HepG2 (cell line): ENCODE measurements at regions not wholly inside any gene's neighbourhood (a gene's known extent, or its start where the extent isn't known, plus 50 kb on each side); places are given as distances from the start of the nearest gene placed in this dataset.

ENCODE experiments used
- ATAC-seq: fragments of 200-7000 bp; cut with Tn5 transposase; 3 replicates; pipeline ENCODE4 v1.9.1; 2020; ENCODE audit warnings: mild to moderate bottlenecking, moderate library complexity
- BruUV-seq: library from RNA; stranded (reverse); fragments of 400-500 nt; replicated peaks from 2 replicates; lab custom pipeline; 2021; lab: Mats Ljungman, UMichigan
- CTCF ChIA-PET: fragments of 300-600 bp; formaldehyde crosslinking; extraction: SDS; loops from one replicate; lab custom pipeline; 2021; ENCODE audit warnings: low total read pairs, inconsistent platforms, low intra/inter-chr PET ratio; lab: Yijun Ruan, JAX
- POLR2A ChIA-PET: fragments of 350-600 bp; sonication (Branson Sonifier 250); formaldehyde crosslinking; loops from one replicate; lab custom pipeline; 2020; ENCODE audit warnings: antibody characterized with exemption, inconsistent platforms; lab: Yijun Ruan, JAX
- DNase-seq: peaks from one replicate; pipeline ENCODE4 v3.0.0-alpha.2; 2015; ENCODE audit warnings: low spot score
- FAIRE-seq: peaks from 3 replicates; lab custom pipeline; 2011; peaks lifted over from hg19 to GRCh38; lab: Jason Lieb, UNC
- H2AFZ ChIP-seq: one replicate; pipeline ENCODE4 v1.6.1; 2011; ENCODE audit warnings: low read length, inconsistent platforms
- H3K27ac ChIP-seq: fragments of 300-600 bp; 3 replicates; pipeline ENCODE4 v1.8.0; 2011; ENCODE audit warnings: mixed run types, mild to moderate bottlenecking, mixed read lengths, low read length, inconsistent platforms; ENCODE audit not compliant: insufficient read depth; ENCODE audit errors: extremely low read length
- H3K27me3 ChIP-seq, 2 experiments: fragments of 200-600 bp in 1 of 2; 2 replicates in 1 of 2; 3 replicates in 1 of 2; pipeline versions ENCODE4 v1.6.0 to v1.8.0; 2011; ENCODE audit warnings: low read length in 2 of 2, mild to moderate bottlenecking in 2 of 2, moderate library complexity in 2 of 2, inconsistent platforms in 1 of 2; ENCODE audit not compliant: insufficient read depth in 2 of 2, control insufficient read depth in 1 of 2
- H3K36me3 ChIP-seq, 2 experiments: fragments of 200-600 bp in 1 of 2; replicated peaks in 1 of 2; 2 replicates in 1 of 2; 3 replicates in 1 of 2; pipeline versions ENCODE4 v1.5.1 to v1.8.0; 2011; ENCODE audit warnings: low read length in 2 of 2, inconsistent platforms in 1 of 2; ENCODE audit not compliant: insufficient read depth in 2 of 2, control insufficient read depth in 1 of 2
- H3K4me1 ChIP-seq: 2 replicates; pipeline ENCODE4 v1.5.1; 2012; ENCODE audit warnings: low read length, inconsistent platforms; ENCODE audit not compliant: insufficient read depth
- H3K4me2 ChIP-seq: 2 replicates; pipeline ENCODE4 v1.6.0; 2011; ENCODE audit warnings: low read depth, low read length, inconsistent platforms
- H3K4me3 ChIP-seq, 3 experiments: fragments of 200-600 bp in 1 of 3; sonication (generic), shearing (Covaris generic) in 1 of 3; replicated peaks in 1 of 3; 2 replicates each; pipeline ENCODE4 v1.5.1; 2011 to 2016; ENCODE audit warnings: low read length in 3 of 3, inconsistent platforms in 2 of 3, low read depth in 2 of 3, mild to moderate bottlenecking in 2 of 3, control low read depth in 1 of 3, mixed read lengths in 1 of 3; ENCODE audit not compliant: insufficient read depth in 1 of 3
- H3K79me2 ChIP-seq: one replicate; pipeline ENCODE4 v1.6.1; 2011; ENCODE audit warnings: low read length, inconsistent platforms; ENCODE audit not compliant: insufficient read depth
- H3K9ac ChIP-seq: 2 replicates; pipeline ENCODE4 v1.6.0; 2011; ENCODE audit warnings: mild to moderate bottlenecking, low read depth, low read length, inconsistent platforms; ENCODE audit not compliant: insufficient read depth
- H3K9me3 ChIP-seq: 2 replicates; pipeline ENCODE4 v1.5.1; 2012; ENCODE audit warnings: mild to moderate bottlenecking, low read length
- H4K20me1 ChIP-seq: 2 replicates; pipeline ENCODE4 v1.6.0; 2011; ENCODE audit warnings: inconsistent platforms, mild to moderate bottlenecking, low read length, moderate library complexity; ENCODE audit not compliant: insufficient read depth
- BCL6 ChIP-seq: IDR thresholded peaks from 2 replicates; pipeline ENCODE4 v1.6.1; 2016; ENCODE audit warnings: missing genetic modification reagents, missing compliant biosample characterization
- KAT2B ChIP-seq: fragments of 150-350 bp; IDR thresholded peaks from 2 replicates; pipeline ENCODE4 v1.6.1; 2014; ENCODE audit warnings: low read depth, low read length, borderline replicate concordance
- NFRKB ChIP-seq: fragments of 450-650 bp; IDR thresholded peaks from 2 replicates; pipeline ENCODE4 v1.6.1; 2017
- PHF21A ChIP-seq: sonication (generic); formaldehyde crosslinking; IDR thresholded peaks from 2 replicates; pipeline ENCODE4 v1.5.0; 2020; ENCODE audit warnings: mild to moderate bottlenecking, missing genetic modification reagents
- ZNF30 ChIP-seq: sonication (generic); formaldehyde crosslinking; IDR thresholded peaks from 2 replicates; pipeline ENCODE4 v1.5.0; 2020; ENCODE audit warnings: mild to moderate bottlenecking, missing genetic modification reagents
- WGBS: methylation state at CpG from one replicate; pipeline ENCODE4 v1.1.6; 2017; ENCODE audit warnings: low lambda C conversion rate; 5-methylcytosine and 5-hydroxymethylcytosine counted together
- in situ Hi-C: cut with HindIII; loops from 2 replicates; pipeline ENCODE4 v1.10.0; 2017; ENCODE audit warnings: low pct_unique_long_range_greater_than_20kb; ENCODE audit not compliant: extremely low pct_ligation_motif_present
- intact Hi-C: fragments of 100-400 bp; cut with micrococcal nuclease; formaldehyde crosslinking; loops from one replicate; pipeline ENCODE4 v1.10.0; 2022; ENCODE audit not compliant: unreplicated experiment
- TF ChIP-seq, protein P1 (sequence below): sonication (generic); formaldehyde crosslinking; conservative IDR thresholded peaks from 2 replicates; pipeline ENCODE4 v1.4.0; 2020; ENCODE audit warnings: missing genetic modification reagents
- TF ChIP-seq, protein P2 (sequence below): sonication (generic); formaldehyde crosslinking; IDR thresholded peaks from 2 replicates; pipeline ENCODE4 v1.4.0; 2020; ENCODE audit warnings: missing genetic modification reagents
- TF ChIP-seq, protein P3 (sequence below): sonication (generic); formaldehyde crosslinking; IDR thresholded peaks from 2 replicates; pipeline ENCODE4 v1.4.0; 2020; ENCODE audit warnings: low read depth, mild to moderate bottlenecking, missing genetic modification reagents
- TF ChIP-seq, protein P4 (sequence below): IDR thresholded peaks from 2 replicates; pipeline ENCODE4 v1.6.1; 2016; ENCODE audit warnings: low read depth, borderline replicate concordance

DNA sequence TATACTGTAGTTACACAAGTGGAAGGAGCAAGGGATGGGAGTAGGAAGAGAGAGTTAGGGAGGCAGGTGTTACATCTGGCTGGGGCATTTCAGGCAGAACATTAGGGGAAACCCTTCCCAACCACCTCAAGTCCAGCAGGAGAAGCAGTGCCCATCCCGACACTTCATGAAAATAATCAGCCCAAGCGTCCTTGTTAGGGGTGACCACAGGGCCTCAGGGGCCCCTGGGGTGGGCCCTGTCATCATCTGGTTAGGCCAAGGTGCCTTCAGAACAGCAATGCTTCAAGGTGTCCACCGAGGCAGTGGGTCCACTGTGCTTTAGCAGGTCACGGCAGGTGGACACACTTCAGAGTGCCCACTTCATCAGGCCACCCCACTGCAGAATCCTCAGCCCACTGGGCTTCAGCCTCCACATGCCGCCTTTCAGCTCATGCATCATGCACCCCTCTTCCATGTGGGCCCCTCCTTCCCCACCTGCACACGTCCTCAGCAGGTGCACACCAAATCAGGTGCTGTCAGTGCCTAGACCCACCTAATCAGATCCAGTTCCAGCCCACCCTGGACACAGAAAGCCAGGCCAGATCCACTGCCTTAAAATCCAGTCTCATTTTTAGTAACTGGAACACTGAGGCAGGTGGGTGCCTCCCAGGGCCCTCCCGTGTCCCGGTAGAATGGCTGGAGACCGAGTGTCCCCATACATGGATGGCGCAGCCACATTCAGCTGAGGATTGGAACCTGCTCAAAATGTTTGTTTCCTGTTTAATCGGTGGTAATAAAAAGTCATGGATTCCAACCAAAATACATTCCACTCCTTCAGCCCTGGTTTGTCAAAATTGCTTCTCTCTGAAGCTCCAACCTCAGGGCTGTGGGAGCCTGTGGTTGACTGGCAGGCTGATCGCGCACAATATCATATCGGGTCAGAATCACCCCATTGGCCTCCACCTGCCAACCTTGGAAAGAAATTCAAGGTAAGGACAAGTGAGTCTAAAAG lies 99.5 kb downstream of the ANKRD60 start:
- ATAC-seq (no peak), FAIRE-seq (no peak), DNase-seq (no peak)
- Histone ChIP-seq H3K9ac (no peak overlapping the region), H3K4me3 (no peak overlapping the region), H3K36me3 (no peaks in the 10 kb centered on the region), H3K4me1 (peaks cover 22% of the 10 kb centered on the region), H3K4me2 (no peak overlapping the region), H3K27ac (no peak overlapping the region), H3K79me2 (no peaks in the 10 kb centered on the region), H4K20me1 (no peaks in the 10 kb centered on the region), H2AFZ (no peak overlapping the region), H3K27me3 (peaks cover 14 to 56% of the 10 kb centered on the region in 2 experiments), H3K9me3 (no peaks in the 10 kb centered on the region)
- intact Hi-C loops = no loop called here
- TF ChIP-seq BCL6 (CRISPR knock-in tag) = no peak
- no peak for TF ChIP-seq KAT2B
- TF ChIP-seq, protein P1, sequence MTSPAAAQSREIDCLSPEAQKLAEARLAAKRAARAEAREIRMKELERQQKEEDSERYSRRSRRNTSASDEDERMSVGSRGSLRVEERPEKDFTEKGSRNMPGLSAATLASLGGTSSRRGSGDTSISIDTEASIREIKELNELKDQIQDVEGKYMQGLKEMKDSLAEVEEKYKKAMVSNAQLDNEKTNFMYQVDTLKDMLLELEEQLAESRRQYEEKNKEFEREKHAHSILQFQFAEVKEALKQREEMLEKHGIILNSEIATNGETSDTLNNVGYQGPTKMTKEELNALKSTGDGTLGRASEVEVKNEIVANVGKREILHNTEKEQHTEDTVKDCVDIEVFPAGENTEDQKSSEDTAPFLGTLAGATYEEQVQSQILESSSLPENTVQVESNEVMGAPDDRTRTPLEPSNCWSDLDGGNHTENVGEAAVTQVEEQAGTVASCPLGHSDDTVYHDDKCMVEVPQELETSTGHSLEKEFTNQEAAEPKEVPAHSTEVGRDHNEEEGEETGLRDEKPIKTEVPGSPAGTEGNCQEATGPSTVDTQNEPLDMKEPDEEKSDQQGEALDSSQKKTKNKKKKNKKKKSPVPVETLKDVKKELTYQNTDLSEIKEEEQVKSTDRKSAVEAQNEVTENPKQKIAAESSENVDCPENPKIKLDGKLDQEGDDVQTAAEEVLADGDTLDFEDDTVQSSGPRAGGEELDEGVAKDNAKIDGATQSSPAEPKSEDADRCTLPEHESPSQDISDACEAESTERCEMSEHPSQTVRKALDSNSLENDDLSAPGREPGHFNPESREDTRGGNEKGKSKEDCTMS (CRISPR knock-in tag) = no peak
- no peak for TF ChIP-seq ZNF30 (CRISPR knock-in tag)
- TF ChIP-seq, protein P2, sequence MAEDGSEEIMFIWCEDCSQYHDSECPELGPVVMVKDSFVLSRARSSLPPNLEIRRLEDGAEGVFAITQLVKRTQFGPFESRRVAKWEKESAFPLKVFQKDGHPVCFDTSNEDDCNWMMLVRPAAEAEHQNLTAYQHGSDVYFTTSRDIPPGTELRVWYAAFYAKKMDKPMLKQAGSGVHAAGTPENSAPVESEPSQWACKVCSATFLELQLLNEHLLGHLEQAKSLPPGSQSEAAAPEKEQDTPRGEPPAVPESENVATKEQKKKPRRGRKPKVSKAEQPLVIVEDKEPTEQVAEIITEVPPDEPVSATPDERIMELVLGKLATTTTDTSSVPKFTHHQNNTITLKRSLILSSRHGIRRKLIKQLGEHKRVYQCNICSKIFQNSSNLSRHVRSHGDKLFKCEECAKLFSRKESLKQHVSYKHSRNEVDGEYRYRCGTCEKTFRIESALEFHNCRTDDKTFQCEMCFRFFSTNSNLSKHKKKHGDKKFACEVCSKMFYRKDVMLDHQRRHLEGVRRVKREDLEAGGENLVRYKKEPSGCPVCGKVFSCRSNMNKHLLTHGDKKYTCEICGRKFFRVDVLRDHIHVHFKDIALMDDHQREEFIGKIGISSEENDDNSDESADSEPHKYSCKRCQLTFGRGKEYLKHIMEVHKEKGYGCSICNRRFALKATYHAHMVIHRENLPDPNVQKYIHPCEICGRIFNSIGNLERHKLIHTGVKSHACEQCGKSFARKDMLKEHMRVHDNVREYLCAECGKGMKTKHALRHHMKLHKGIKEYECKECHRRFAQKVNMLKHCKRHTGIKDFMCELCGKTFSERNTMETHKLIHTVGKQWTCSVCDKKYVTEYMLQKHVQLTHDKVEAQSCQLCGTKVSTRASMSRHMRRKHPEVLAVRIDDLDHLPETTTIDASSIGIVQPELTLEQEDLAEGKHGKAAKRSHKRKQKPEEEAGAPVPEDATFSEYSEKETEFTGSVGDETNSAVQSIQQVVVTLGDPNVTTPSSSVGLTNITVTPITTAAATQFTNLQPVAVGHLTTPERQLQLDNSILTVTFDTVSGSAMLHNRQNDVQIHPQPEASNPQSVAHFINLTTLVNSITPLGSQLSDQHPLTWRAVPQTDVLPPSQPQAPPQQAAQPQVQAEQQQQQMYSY = no peak
- TF ChIP-seq, protein P3, sequence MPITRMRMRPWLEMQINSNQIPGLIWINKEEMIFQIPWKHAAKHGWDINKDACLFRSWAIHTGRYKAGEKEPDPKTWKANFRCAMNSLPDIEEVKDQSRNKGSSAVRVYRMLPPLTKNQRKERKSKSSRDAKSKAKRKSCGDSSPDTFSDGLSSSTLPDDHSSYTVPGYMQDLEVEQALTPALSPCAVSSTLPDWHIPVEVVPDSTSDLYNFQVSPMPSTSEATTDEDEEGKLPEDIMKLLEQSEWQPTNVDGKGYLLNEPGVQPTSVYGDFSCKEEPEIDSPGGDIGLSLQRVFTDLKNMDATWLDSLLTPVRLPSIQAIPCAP = no peak
- TF ChIP-seq, protein P4, sequence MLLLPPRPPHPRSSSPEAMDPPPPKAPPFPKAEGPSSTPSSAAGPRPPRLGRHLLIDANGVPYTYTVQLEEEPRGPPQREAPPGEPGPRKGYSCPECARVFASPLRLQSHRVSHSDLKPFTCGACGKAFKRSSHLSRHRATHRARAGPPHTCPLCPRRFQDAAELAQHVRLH (CRISPR knock-in tag) = no peak
- no peak for TF ChIP-seq PHF21A (CRISPR knock-in tag)
- no peak for TF ChIP-seq NFRKB
- BruUV-seq = no TSS peak
- POLR2A ChIA-PET = no interaction called here
- WGBS = 22% methylated on average over 14 of the region's 14 CpGs
- CTCF ChIA-PET = no interaction called here
- in situ Hi-C loops = no loop called here
